Neural progenitor cell (in vitro differentiated cells): ENCODE measurements at regions not wholly inside any gene's neighbourhood (a gene's known extent, or its start where the extent isn't known, plus 50 kb on each side); places are given as distances from the start of the nearest gene placed in this dataset.

Source experiments
- CTCF ChIP-seq: fragments of 200-600 bp; sonication (generic); IDR thresholded peaks from 2 replicates; pipeline ENCODE4 v1.5.1; 2017; ENCODE audit warnings: antibody characterized with exemption, mild to moderate bottlenecking
- EZH2 ChIP-seq: fragments of 200-600 bp; sonication (generic); IDR thresholded peaks from 2 replicates; pipeline ENCODE4 v1.6.1; 2017; ENCODE audit warnings: antibody characterized with exemption, mild to moderate bottlenecking, moderate library complexity

GRCh38 chrX:39973810-39974209, 123.9 kb downstream of the BCOR start:
- no peak for TF ChIP-seq CTCF
- no peak for TF ChIP-seq EZH2
